ENCODE measurements at regions not wholly inside any gene's neighbourhood (a gene's known extent, or its start where the extent isn't known, plus 50 kb on each side); places are given as distances from the start of the nearest gene placed in this dataset.

DNA sequence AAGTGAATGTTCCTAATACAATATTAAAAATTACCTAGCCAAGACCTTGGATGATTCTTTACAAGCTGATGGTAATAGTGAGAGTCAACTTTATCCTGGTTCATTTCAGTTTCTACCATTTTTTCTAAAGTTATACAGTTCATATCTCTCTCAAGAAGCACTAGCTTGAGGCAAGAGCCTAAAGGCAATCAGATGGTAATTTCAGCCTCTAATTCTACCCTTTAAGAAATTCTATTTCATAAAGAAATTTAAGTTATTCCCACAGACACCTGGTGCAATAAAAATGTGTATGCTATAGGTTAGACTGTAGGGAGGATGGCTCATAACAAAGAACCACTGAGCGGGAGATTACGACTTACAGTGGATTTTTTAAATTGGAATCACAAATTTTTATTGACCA, 984.2 kb upstream of the ADGRL3 start:
- no peak for DNase-seq

DNA sequence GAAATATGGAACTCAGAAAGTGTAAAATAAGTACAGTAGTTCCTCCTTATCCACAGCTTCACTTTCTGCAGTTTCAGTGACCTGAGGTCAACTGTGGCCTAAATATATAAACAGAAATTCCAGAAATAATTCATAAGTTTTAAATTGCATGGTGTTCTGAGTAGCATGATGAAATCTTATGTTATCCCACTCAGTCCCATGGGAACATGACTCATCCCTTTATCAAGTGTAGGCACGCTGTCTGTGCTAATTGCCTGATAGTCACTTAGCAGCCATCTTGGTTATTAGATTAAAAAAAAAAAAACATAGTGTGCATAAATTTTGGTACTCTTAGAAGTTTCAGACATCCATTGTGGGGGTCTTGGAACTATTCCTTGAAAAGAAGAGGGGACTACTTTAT, 983.4 kb upstream of the ADGRL3 start:
- DNase-seq = no peak

DNA sequence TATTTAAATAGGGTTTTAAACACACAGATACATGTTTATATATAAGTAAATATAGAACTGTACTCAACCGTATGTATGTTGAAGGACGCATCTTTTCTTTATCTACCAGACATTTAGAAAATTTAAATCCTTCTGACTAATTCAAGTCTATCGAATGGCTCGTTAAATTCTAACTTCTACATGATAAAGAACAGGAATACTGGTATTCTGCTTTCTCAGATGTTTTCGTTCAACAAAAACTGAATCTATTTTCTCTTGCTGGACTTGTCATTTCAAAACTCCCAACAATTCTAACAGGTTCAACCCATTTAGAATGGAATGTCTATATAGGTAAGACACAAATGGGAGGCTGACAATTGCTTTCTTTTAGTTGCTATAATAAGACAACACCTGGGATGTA, 978.3 kb upstream of the ADGRL3 start:
- DNase-seq = no peak

DNA sequence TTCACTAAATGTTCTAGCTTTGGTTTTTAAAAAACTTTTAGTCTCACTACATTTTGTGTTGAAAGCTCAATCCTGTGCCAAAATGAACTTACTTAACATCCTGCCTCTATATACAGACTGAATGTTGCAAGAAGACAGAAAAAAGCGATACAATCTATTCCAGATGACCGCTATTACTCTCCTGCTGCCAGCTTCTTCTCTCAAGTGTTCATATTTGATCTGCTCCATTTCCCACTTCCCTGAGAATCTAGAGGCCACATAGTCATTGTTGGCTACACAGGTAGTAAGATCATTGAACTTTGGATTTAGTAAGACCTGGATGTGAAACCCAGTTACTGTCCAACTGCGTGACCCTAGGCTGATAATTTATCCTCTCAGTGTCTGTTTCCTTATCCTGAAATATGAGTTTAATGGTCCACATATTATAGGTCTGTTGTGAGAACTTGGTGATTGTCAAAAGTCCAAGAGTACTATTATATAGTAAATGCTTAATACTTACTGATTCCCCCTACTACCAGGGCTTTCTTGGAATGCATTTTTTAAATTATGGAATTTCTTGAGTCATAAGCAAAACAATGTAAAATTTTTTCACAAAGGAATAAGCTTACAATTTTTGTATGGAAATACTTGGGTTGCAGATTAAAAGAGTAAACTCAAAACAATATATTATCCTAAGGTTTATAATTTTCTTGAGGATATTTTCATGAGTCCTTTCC, 976.8 kb upstream of the ADGRL3 start:
- DNase-seq = no peak

DNA sequence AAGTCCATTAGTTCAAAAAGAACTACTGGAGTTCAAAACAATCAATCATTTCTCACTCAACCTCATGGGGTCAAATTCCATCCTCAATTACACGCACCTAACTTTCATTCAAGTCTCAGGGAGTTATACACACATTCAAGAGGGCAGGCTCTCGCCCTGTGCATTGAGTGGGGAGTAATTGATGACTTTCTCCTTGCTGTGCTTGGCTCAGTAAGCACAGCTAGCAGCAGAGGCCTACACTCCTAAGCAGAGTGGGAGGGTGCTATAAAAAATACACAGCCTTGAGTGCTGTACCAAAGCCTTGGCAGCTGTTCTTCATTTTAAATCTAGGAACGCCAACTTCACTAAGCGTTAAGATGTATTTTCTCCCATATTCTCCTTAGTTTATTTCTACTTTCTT, 958.3 kb upstream of the ADGRL3 start:
- DNase-seq = no peak

DNA sequence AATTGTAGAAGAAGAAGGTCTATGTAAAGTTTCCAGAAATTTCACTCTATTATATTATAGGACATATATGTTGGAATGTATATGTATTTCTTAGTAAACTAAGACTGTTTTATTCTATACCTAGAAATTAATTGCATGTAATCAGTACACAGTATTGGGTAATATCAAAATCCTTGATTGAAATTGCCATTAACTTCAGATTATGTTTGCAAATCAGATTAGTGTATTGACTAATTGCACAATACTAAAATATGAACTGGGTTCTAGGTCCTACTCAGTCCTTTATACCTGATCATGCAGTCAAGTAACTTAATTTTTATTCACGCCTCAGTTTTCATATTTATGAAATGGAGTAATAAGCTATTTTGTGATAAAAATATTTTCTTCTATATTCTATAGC, 950.3 kb upstream of the ADGRL3 start:
- no peak for DNase-seq

DNA sequence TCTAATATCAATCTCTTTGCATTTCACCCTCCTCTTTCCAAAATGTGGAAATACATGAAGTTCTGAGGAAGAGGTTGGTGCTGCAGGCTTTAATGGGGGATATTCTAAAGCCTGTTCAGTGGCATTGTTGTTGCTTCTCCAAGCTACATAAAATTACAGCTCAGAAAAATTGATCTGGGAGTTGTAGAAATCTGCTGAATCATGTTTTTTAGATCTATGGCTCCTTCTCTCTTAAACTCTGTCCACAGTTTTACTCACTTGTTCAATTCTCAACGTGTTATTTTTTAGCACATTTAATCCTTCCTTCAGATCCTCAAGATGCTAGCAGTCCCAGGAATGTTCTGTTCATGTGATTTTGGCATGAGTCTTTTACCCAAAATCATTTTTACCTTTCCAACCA, 949.5 kb upstream of the ADGRL3 start:
- no peak for DNase-seq

DNA sequence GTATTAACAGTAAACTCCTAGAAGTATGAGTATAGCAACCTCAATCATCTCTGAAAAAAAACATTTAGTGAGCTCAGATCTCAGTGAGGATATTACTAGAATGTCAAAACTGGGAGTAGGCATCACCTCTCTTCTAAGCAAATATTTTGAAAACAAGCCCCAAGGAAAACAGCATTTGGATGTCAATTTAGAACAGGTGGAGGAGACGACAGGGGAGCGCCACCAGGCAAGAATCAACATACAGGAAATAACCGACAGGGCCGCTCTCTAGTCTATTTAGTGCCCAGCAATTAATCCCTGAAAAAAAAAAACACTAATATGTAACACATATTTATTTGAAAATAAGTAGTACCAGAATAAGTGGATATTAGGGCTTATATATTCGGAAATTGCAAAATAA, 940.3 kb upstream of the ADGRL3 start:
- DNase-seq = no peak

DNA sequence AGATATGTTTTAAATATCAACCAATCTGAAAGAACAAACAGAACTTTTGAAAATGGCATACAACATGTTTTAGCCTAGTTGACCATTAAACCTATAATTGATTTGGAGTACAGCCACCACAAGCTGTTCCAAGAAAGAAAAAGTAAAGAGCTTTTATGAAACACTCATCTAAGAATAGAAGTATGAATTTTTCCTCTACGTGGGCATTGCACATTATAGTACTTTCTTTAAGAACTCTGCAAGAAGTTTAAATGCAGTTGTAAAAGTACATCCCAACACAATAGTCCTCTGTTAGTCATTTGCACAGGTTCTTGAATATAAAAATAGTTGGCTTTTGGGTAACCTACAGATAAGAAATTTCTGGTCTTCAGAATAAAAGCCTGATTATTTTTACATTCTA, 933.6 kb upstream of the ADGRL3 start:
- no peak for DNase-seq

DNA sequence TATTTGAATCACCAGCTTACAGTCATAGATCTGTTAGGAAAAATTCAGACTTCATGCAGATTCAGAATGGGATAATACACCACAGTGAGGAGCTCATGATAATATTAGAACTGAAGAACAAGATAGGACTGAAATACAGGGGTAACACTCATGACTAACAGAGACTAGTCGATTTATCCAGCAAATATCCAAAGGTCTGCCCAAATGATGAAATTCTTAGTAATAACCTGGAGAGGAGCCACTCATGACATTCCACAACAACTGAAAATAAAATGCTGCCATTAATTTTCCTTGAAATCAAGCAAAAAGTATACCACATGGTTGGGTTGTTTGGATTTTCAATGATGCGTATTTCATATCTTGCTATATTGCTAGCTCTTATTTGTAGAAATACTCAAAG, 903.7 kb upstream of the ADGRL3 start:
- DNase-seq = no peak

DNA sequence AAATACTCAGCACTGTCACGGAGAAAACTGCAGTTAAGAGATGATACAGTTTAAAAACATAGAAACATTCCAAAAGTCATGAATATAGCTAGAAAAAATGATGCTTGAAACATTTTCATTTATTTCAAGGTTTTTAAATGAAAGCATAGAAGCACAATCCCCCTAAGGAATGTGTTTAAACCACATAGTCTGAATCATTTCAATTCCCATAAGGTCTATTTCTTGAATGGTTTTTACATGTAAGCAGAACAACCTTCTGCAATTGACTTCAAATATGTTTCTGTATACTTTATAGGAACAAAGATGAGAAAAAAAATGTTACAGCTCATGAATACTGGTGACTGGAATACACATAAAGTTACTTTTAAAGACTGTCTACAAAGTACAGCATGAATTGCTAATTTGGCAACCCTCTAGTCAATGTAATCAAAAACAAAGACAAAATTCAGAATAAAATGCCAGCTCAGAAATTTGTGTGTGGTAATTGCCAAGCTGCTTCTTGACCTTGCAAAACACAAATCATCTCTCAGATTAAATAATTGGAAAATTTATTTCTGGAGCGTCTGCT, 886.4 kb upstream of the ADGRL3 start:
- no peak for DNase-seq

DNA sequence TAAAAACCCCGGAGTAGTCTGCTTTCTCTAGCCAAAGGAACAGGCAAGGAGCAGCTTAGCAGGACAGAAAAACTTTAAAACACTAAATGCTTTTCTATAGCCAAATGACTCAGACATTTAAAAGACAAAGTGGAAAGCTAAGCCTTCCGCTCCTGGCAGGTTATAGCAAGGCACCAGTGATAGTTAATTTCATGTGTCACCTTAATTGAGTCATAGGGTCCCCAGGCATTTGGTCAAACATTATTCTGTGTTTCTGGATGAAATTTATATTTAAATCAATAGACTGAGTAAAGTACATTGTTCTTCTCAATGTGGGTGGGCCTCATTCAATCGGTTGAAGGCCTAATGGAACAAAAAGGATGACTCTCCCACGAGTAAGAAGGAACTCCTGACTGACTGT, 885.7 kb upstream of the ADGRL3 start:
- no peak for DNase-seq

DNA sequence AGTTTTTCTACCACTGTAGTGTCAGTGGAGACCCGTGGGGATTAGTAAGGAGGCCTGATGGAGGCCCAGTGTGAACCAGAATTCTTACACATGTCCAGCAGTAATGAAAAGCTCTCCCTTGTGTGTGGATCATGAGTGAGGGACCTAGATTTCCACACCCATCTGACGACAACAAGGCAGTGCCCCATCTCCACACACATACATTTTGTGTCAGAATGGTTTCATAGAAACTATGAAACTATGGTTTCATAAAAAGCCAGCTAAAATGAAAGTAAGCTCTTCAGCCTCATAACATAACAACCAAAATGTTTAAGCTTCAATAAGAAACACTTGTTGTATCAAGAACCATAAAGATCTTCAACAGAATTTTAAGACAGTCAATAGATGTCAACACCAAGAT, 884.5 kb upstream of the ADGRL3 start:
- DNase-seq = no peak

DNA sequence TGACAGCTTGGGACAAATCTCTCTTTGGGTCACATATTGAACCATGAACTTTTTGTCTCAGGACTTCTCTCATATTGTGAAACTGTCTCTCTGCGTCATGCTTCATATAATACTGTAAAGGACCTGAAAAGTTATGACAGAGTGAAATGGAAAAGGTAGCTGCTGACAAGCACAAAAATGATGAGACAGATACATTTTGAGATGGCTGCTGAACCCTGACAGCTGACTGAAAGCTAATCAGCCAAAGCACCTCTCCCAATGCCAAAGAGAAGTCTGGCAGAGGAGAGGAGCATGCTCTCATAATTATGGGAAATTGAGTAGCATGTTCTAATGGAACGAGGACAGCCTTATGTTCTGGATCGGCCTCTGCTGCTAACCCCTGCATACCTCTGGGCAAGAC, 873.4 kb upstream of the ADGRL3 start:
- DNase-seq = no peak

DNA sequence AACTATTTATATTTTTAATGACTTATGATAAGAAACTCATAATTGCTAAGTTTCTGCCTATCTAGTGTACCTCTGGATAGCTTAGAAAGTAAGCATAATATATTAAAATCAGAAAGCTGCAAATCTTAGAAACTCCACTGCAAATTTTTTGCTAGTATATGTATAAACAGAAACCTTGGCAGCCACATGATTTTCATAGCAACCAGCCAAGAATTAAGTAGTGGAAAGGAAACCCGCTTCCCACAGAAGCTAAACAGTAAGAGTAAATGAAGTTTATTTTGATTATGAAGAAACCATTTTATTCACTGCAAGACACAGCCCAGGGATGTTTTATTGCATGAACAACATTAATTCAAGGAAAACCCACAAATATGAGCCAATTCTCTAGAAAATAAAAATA, 872.5 kb upstream of the ADGRL3 start:
- DNase-seq = no peak

DNA sequence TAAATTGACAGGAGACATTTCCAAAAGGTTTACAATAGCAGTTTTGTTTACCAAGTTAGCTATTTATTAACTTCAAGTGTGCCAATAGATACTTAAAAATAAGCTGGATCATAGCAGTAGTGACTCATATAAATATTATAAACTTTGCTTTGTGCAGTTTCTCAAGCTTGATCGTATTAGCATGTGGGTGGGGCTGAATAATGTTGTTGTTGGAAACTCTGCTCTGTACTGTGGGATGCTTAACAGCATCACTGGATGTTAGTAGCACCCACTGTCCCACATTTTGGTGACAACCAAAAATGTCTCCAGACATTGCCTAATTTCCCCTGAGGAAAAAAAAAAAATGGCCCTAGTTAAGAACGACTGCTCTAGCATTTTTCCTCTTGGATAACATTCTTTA, 855.2 kb upstream of the ADGRL3 start:
- no peak for DNase-seq

DNA sequence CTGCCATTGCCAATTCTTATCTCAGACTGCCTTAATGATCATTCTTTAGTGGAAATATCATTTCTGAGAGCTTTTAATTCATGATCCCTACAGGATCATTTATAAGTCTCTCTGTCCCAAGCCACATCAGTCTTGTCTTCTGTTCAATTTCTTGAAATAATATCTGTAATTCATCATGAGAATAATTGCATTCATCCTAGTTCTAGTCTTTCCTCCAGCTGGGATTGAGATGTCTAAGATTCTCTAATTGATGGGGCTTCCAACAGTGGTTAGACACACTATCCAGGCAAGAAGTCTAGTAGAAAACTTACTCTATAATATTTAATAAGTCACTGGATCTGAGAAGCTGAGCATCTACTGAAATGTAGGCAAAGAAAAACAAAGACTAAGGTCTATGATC, 854.7 kb upstream of the ADGRL3 start:
- no peak for DNase-seq

DNA sequence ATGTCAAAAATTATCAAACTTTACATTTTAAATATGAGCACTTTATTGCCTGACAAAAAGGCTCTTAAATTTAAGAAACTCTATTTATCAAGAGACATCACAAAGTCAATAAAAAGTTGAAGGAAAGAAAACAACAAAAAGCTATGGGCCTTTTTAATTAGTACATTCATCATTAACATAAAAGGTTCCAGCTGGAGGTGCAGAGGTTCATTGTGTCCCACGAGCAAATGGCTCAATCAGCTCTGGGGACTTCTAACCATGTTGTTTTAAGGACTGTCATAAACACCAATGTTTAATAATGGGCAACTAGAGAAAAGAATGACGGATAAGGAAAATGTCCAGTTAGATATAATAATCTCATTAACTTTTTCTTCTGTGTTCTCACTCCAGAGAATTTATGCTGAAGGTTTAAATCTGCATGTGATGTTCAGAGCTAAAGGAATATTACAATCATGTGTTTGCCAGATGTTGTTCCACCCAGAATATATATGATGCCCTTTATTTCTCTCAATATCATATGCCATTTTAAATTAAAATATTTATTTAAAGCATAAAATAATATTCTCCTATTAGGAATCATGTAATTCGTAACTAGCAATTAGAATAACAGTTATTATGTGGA, 840.3 kb upstream of the ADGRL3 start:
- DNase-seq = no peak

DNA sequence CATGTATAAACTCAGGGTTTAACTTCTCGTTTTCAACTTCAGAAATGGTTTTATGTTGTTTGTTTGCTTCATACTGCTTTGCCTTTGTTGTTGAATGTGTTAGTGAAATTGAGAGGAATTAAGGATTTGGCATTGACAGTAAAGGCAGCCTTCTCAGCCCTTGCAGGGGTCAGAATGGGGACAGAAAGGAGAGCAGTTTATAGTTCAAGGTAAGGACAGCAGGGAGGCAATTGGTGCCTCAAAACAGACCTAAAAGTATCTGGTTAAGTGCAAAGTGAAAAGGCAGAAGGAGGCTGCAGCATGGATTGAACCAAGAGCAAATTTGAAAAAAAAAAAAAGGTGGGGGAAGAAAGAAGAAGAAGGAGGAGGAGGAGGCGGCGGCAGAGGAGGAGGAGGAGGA, 835.0 kb upstream of the ADGRL3 start:
- DNase-seq = no peak

DNA sequence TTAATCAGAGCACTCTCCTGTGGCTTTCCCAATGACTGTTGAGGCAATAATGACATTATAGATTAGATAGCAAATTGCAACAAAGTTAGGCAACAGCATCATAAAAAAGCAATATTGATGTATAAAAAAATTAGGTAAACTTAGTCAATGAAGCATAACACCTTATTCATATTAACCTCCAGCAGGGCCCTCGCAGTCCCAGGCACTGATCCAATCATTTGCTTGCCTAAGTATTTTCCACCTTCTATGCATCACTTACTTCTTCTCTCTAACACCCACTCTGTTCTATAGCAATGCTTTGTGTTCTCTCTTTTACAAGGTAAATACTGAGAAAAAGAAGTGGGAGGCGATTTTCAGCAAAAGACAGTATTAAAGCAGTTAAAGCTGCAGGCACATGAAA, 833.5 kb upstream of the ADGRL3 start:
- DNase-seq = no peak

DNA sequence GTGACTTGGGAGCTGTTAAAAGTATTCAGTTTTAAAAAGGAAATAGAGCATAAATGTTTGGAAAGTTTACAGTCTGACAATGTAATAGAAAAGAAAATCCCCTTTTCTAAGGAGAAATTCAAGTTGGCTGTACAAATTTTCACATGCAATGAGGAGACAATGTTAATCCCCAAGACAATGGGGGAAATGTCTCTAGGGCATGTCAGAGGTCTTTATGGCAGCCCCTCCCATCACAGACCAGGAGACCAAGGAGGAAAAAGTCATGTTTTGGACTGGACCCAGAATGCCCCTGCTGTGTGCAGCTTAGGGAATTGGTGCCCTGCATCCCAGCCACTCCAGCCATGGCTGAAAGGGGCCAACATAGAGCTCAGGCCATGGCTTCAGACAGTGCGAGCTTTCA, 831.1 kb upstream of the ADGRL3 start:
- DNase-seq = no peak

DNA sequence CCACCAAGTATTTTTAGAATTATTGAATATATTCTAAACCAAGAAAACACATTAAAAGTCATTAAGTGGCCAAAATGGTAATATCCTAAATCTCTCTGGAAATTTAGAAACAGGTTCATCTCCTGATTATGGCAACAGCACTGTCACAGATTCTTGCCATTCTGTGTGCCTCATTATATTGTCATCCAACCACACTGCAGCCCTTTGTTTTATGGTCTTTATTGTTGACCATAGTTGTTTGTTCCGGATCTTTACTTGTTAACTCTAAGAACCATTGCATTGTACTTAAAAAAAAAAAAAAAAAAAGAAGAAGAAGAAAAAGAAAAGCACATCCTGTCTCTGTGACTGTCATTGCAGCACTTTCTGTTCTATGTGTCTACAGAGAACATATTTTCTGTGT, 822.1 kb upstream of the ADGRL3 start:
- DNase-seq = no peak

DNA sequence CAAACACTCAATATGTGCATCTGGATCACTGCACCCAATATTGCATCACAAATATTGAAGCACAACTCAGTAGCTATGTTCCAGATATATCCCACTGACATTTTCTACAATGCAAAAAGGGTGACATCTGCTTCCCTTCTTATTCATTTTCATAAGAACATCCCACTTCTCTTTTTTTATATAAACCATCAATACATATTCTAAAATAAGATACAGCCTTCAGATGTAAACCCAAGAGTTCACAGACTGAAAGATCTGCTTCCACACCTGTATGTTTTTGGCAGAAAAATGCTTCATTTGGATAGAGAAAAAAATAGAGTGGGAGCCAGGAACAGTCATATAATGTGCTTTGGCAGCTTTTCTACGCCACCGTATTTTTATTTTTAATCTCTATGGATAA, 815.6 kb upstream of the ADGRL3 start:
- no peak for DNase-seq

DNA sequence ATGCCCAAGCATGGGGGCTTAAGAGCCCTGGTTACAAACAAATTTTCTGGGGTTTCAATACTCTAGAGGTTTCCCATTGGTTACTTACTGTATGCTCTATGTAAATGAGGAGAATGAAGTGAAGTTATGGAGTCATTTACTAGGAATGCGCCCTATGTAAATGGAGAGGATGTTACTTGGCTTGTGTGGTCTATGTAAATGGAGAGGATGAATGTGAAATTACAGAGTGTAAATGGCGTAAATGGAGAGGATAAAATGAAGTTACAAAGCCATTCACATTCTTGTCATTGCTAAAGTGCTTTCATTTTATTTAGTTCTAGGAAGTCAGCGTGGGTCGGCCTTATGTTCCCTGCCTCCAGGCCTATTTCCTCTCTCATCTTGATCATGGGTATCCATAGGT, 810.5 kb upstream of the ADGRL3 start:
- DNase-seq = no peak
